Hematopoietic multipotent progenitor cell treated with erythropoietin and hydrocortisone succinate and interleukin-3 and kit ligand, for 17 days (in vitro differentiated cells): ENCODE measurements at regions not wholly inside any gene's neighbourhood (a gene's known extent, or its start where the extent isn't known, plus 50 kb on each side); places are given as distances from the start of the nearest gene placed in this dataset.
"Not testable (repeated sequence)": the region's sequence is repeated elsewhere in the genome, so short reads cannot be mapped to it uniquely, and the experiment has no call there.

ENCODE experiments used
- DNase-seq: peaks from one replicate; pipeline ENCODE4 v3.0.0-alpha.2; 2015; ENCODE audit warnings: low spot score

DNA sequence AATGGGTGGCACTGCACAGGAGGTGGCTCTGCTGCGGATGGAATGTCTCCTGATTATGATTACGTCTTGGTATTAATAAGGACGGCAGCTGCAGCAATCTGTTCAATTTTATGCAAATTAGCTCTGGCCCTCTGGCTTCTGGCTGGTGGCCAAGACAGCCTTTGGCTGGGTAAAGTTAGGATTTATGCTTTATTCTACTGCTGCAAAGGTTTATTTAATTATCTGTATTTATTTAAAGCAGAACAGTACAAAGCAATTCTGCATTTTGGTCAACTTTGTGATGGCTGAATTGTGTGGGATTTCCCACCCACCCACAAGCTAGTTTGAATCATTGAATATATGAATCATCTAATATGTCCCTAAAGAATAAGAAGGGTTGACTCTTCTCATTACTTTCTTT is 745.6 kb upstream of the FAM241A start:
- no peak for DNase-seq

DNA sequence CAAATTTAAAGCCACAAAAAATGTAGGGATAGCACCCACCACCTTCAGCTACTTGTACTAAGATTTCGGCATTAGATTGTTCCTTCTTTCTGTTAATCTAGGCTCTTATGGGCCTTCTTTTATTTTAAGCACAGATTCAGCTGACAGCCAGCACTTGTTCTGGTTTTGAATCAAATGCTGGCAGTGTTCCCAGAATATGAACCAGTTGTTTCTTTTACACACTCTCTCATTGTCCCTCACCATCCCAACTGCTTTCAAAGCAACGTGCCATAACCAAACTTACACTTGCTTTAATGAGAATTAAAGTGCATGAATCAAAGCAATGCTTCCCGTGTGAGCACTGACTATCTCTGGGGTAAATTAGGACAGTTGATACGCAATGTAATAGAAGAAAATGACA is 744.5 kb upstream of the FAM241A start:
- DNase-seq: no peak

DNA sequence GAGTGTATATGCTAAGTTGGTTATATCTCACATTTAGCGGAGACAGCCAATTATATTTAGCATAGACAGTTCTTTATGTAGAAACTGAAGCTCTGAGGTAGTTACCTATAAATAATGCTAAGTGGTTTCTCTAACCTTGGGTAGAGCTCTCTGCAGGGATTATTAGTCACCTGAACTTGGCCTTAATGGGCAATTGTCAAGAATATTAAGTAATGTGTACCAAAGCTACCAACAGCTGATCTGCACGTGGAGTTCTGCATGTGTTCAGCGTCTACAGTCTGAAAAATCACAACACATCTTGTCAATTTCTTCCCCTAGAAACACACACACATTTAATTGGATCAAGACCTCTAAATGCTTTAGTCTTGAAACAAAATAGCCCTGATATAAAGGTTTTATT is 740.6 kb upstream of the FAM241A start:
- DNase-seq: no peak

DNA sequence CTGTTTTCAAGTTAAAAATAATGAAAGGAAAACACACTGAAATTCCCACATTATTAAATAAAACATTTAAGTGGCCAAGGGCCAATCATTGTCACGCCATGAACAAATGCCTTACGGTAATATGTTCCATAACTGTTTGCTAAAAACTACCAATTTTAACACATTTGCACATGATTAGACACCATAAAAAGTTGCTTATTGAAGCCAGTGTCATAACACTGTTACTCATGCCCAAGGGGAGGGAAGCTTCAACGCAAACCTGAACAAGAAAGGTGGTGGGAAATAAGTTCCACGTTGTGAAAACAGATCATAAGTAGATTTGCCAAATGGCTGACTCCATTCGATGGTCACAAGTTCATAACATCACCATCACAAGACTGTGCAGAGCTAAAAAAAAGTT is 739.3 kb upstream of the FAM241A start:
- DNase-seq: no peak

DNA sequence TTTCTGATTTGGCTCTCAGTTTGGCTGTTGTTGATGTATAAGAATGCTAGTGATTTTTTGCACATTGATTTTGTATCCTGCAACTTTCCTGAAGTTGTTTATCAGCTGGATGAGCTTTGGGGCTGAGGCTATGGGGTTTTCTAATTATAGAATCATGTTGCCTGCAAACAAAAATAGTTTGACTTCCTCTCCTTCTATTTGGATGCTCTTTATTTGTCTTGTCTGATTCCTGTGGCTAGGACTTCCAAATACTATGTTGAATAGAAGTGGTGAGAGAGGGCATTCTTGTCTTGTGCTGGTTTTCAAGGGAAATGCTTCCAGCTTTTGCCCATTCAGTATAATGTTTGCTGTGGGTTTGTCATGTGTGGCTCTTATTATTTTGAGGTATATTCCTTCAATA is 734.7 kb upstream of the FAM241A start:
- DNase-seq: no peak

DNA sequence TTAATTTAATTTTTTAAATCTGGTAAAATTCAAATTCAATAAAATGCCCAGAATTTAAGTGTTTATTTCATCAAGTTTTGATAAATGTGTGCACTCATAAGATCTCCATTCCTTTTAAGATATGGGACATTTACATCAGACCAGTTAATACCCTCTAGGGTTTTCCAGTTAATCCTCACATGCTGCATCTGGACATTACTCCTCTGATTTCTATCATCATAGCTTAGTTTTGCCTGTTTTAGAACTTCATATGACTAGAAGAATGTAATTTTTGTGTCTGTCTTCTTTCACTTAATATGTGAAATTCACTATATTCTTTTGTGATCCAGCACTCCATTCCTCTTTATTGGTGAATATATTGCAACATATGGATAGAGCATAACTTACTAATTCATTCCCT is 727.7 kb upstream of the FAM241A start:
- no peak for DNase-seq

DNA sequence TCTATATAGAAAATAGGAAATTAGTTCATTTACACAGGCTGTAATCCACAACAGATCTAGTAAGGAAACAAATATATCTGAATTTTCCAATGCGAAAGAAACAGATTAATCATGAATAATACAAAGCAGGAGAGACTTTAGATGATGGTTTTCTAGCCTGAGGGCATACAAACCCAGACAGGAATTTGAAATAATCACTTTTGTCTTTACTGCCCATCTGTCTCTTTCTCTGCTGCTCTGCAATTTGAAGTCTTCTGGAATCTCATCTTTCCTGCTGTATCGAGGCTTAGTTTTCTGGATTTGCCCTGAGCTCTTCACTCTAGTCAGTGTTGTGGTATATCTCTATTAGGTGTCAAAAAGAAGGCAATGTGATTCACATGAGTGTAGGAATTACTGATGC is 711.8 kb upstream of the FAM241A start:
- no peak for DNase-seq

DNA sequence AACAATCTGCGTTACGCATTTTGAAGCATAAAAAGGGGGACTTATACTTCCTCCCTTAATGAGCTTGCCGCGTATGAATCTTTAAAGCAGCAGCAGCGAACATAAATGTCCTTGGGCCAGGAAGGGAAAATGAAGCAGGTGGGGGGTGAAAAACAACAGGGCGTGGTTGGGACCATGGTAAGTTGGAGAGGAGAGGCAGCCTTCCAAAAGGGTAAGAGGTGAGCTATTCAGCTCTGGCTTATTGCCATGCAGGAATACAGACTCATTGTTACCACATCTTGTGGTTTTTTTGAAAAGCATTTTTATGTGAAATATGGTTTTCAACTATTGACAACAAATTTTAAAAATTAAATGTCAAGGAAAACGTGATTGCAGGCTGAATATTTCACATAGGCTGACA is 710.7 kb upstream of the FAM241A start:
- no peak for DNase-seq

DNA sequence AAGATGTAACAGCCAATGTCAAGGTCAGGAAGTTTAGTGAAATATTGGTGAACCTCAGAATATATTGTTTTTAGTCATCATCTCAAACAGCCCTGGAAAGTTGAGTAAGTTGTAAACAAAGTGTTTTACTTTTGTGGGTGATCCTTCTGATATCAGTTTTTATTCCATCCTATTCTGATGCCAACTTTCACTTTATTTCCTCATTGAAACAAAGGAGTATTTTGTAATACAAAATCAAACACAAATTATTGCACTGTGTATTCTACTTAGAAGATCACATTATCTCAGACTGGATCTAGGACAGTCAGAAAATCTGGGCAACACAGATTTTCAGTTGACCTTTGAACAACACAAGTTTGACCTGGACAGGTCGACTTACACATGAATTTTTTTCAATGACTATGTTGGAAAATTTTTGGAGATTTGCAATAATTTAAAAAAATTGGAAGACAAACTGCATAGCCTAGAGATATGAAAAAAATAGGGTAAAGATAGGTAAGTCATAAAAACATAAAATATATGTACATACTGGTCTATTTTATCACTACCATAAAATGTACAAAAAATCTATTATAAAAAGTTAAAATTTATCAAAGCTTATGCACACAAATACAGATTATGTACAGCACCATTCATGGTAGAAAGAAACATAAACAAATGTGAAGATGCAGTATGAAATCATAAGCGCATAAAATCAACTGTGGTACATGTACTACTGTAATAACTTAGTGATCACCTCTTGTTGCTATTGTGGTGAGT is 709.1 kb upstream of the FAM241A start:
- DNase-seq: no peak

DNA sequence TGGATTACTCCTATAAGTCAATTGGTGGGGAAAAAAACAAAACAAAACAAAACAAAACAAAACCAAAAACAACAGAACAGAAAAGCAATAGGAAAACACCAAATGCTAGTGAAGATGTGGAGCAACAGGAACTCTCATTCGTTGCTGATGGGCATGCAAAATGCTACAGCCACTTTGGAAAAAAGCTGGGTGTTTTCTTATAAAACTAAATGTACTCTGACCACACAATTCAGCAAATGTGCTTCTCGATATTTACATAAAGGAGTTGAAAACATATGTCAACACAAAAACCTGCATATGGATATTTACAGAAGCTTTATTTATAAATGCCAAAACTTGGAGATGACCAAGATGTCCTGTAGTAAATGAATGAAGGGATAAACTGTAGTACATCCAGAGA is 703.6 kb upstream of the FAM241A start:
- no peak for DNase-seq

DNA sequence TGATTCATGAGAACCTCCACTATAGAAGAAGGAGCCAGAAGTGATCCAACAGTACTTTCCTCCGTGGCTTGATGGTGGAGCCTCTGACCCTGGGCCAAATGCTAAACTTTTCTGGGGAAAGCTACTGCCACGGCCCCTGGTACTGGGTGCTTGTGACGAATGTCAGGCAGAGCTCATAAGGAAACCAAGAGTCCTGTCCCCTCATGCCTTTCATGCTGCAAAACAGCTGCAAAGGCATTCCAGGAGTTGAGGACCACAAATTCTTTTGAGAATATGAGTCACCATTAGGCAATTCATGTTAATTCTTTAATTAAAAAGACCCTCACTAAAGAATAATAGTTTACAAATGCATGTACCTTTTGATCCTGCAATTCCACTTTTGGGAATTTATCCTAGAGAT is 700.4 kb upstream of the FAM241A start:
- DNase-seq: not testable (repeated sequence)

DNA sequence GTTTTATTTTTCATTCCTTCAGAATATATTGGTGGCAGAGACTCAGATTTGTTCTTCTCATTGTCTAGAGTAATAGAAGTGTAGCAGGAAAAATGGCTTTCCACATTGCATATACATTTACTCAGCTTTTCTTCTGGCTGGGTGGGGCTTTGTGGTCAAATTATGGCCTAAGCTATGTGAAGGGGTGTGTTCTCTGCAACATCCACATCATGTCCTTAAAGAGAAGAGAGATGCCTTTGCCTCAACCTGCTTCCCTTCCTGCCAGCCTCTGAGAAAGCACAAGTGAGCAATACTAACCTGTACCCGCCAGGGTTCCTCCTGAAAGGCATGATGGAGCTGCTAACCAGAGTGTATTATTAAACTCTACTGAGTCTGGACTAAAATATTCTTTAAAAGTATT is 695.6 kb upstream of the FAM241A start:
- DNase-seq: no peak

DNA sequence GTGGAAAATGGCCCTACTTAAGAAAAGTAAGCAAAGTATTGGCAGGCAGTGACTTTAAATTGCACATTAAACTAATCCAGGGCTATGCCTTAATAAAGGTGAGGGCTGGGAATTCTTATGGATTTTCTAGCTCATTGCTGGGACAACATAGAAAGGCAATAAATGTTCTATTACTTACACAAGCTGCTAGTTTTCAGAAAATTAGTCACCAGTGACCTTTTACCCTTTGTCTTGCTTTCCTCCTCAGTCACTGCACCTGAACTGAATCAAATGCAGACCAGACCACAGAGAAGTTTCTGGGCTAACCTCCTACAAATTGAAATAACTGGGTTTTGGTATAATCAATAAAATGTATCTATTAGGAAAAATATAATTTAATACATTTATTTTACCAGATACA is 694.4 kb upstream of the FAM241A start:
- DNase-seq: no peak

DNA sequence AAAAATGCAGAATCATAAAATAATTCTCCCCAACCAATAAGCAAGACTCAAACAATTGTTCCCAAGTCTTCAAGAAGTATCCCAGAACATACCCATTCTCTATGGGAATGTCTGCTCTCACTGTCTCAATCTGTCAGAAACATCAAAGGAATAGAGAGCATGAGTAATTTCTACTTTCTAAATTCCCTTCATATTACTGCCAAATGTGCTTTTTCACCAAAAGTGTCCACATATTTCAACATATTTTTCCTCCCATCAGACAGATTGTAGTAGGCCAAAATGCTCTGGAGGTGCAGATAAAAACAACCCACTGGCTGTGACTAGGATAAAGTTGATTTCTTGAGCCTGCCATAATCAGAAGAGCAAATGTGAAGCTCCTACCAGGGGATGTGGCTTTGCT is 692.0 kb upstream of the FAM241A start:
- no peak for DNase-seq

DNA sequence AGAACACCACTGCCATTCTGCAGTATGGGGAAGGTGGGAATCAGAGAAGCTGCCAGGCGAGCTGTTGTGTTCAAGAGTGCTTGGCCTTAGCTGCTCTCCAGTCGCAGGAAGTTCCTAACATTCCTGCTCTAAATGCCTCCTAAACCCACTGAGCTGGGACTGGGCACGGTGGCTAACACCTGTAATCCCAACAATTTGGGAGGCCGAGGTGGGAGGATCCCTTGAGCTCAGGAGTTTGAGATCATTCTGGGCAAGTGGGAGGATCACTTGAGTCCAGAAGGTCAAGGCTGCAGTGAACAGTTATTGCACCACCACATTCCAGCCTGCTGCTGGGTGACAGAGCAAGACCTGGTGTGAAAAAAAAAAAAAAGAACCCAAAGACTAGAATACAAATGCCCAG is 690.3 kb upstream of the FAM241A start:
- DNase-seq: no peak

DNA sequence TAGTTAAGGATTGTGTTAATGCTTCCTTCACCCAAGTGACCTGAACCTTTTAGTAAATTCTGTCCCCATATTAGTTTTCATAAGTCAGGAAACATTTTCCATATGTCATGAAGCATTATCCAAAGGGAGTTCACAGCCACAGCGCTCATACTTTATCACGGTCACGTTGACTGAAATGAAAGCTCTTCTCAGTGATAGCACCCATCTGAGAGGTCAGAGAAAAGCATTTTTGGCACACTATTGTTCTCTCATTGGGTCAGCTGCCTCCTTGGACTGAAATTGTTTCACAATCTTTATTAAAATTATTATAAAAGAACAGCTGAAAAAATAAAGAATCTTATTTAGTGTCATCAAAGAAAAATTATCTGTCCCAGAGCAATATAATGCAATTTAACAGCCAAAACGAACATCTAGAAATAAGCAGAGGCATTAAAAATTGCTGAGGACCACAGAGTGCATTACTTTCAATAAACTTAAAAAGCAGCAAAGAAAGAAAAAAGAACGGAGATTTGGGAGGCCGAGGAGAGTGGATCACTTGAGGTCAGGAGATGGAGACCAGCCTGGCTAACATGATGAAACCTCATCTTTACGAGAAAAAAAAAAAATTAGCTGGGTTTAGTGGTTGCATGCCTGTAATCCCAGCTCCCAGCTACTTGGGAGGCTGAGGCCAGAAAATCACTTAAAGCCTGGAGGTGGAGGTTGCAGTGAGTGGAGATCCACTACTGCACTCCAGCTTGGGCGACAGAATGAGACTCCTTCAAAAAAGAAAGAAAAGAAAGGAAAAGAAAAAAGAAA is 680.8 kb upstream of the FAM241A start:
- DNase-seq: no peak

DNA sequence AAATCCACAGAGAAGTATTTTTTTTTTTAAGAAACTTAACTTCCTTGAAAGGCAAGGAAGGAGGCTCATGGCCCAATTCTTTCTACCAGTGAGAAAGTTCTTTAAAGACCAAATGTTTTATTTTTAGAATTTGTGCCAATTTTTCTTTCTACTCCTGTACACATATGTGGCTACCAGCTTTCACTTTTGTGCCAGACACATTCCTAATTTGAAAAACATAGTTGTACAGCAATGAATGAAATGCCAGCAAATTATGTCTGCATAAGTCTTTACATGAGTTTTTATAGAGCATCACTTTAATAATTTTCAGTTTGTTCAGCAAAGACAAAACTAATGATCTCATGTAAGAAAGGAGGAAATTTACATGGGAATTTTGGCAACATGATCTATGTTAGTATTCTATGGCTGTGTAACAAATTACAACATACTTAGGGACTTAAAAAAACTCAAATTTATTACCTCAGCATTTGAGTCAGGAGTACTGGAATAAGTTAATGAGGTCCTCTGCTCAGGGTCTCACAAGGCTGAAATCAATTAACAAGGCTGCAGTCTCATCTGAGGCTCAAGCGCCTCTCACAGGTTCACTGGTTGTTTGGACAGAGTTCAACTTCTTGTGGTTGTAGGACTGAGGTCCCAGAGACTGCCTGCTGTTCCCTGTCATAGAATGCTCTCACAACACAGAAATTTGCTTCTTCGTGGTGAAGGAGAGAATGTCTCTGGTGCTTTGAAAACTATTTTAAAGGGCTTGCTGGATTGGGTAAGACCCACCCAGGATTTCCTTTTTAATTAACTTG is 678.2 kb upstream of the FAM241A start:
- no peak for DNase-seq

DNA sequence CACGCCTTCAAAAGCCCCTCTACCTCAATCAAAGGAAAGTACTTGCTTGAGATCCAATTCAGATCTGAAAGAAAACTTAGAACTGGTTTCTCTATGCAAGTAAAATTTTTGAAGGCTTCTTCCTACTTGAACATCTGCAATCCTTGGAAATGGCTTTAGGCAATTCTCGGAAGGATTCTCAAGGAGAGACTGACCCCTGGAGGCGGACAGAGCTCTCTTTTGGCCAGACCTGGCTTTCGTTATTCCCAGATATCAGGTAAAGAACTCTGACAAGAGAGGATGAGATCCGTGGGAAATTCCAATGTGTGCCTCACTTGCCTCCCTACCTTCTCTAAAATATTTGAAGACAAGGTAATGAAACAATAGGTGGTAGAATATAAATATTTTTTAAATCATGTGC is 670.3 kb upstream of the FAM241A start:
- no peak for DNase-seq

DNA sequence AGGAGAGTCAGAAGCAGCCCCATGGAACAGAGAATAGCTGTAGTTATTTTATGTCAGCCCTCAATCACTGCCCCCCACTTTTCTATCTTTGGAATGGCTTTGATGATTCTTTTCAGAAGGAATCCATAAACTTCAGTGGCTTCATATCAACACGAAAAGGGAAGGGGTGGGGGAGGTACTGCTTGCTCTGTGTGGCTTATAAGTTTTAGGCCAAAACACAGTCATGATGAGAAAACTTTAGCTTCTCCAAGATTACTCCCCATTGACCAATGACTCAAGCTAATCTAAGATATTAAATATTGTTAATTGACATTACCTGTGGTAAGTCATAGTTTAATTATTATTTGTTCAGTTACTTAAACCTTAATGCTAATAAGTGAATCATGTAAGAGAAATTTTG is 669.6 kb upstream of the FAM241A start:
- no peak for DNase-seq

DNA sequence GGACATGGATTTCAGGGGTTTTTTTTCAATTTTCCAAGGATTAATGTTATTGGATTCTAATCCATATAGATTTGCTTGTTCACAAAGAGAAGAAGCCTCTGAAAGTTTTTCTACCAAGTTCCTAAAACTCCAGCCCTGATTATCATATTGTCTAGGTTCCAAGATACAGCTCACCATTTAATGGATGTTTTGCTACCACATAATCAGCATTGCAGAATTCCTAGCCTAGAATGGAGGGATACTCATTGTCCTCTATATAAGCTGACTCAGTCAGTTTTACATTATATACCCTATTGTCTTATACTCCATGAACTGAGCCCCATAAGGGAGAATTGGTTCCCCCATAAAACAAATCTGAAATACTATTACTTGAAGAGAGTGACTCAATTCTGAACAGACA is 664.7 kb upstream of the FAM241A start:
- no peak for DNase-seq

DNA sequence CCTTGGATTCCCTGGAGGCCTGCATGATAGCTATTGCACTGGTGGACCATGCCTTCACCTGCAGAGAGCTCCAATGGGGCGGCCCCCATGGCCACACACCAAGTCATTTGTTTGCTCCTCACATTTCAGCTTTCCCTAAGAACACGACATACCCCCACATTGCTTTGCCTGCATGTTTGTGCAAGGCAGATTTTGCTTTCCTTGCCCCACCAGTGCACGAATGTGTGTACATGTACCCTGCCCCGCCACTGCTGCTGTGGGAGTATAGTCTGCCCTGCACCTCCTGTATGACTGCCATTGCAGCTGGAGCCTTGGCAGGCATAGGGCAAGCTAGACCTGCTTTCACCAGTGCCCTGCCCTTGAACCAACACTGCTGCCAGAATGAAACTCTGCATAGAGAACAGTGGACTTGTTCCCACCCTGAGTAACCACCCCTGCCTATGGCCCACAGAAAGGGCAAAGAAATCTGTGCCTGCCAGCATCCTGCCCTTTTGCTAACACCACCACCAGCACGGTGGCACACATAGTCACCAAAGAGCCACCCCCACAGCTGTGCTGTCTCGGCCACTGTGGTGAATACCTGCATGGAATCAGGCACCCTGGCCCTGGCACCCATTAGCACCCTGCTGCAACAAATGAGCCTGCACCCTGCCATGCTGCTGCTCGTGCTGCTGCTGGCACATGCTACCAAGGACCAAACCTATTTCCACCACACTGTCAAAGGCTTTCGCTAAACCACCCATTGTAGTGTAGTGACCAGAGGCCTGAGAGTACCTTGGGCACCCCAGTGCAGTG is 661.7 kb upstream of the FAM241A start:
- DNase-seq: no peak

DNA sequence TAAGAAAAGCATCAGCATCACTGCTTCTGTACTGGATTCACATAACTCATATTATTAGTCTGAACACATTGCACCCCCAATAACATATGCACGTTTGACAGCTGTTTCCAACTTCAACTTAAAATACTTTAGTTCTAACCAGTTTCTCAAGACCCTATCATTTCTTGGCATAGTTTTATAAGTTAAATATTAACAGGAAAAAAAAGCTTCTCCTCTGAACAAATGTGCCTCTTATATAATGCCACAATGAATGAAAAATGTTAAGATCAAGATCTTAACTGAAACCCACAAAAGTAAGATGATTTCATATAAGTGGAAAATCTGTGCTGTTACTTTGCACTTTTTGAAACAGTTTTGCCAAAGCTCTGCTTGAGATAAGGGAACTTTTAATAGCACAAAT is 652.8 kb upstream of the FAM241A start:
- DNase-seq: no peak
